CD4-positive, alpha-beta T cell (primary cell): ENCODE measurements at regions not wholly inside any gene's neighbourhood (a gene's known extent, or its start where the extent isn't known, plus 50 kb on each side); places are given as distances from the start of the nearest gene placed in this dataset.

Source experiments
- ATAC-seq: fragments of 200-7000 bp; cut with Tn5 transposase; one replicate; pipeline ENCODE4 v1.10.0; 2022; ENCODE audit warnings: mild to moderate bottlenecking; ENCODE audit not compliant: poor library complexity
- CTCF ChIA-PET: fragments of 350-600 bp; sonication (Branson Sonifier 250); formaldehyde crosslinking; loops from one replicate; lab custom pipeline; 2021; ENCODE audit warnings: antibody characterized with exemption, inconsistent platforms; lab: Charles Lee
- POLR2A ChIA-PET: fragments of 350-600 bp; sonication (Branson Sonifier 250); formaldehyde crosslinking; loops from one replicate; lab custom pipeline; 2021; ENCODE audit warnings: antibody characterized with exemption, inconsistent platforms; lab: Charles Lee
- DNase-seq, 14 experiments: peaks; one replicate each; pipeline ENCODE4 v3.0.0-alpha.2; 2013 to 2020; ENCODE audit warnings: mixed read lengths in 2 of 14
- H3K27ac ChIP-seq, 2 donors: one replicate each; pipeline versions ENCODE4 v1.5.1 to v1.7.0; 2013; ENCODE audit warnings: low read length in 2 of 2, low read depth in 1 of 2, mild to moderate bottlenecking in 1 of 2
- H3K27me3 ChIP-seq, 2 experiments: 1 replicate in 1 of 2; 2 replicates in 1 of 2; pipeline versions ENCODE4 v1.6.1 to v1.7.0; 2013; ENCODE audit warnings: low read length in 2 of 2, control low read depth in 1 of 2, mild to moderate bottlenecking in 1 of 2, moderate library complexity in 1 of 2; ENCODE audit not compliant: insufficient read depth in 2 of 2, control insufficient read depth in 1 of 2
- H3K36me3 ChIP-seq: one replicate; pipeline ENCODE4 v1.6.1; 2013; ENCODE audit warnings: low read length, control low read depth; ENCODE audit not compliant: insufficient read depth
- H3K4me1 ChIP-seq: one replicate; pipeline ENCODE4 v1.6.1; 2013; ENCODE audit warnings: low read length, control low read depth; ENCODE audit not compliant: insufficient read depth
- H3K4me3 ChIP-seq: one replicate; pipeline ENCODE4 v1.5.1; 2013; ENCODE audit warnings: mild to moderate bottlenecking, low read length, moderate library complexity
- H3K9me3 ChIP-seq, 2 experiments: 1 replicate in 1 of 2; 2 replicates in 1 of 2; pipeline versions ENCODE4 v1.6.1 to v1.7.0; 2013; ENCODE audit warnings: low read length in 2 of 2, mild to moderate bottlenecking in 2 of 2, control low read depth in 1 of 2, moderate library complexity in 1 of 2; ENCODE audit not compliant: control insufficient read depth in 1 of 2, insufficient read depth in 1 of 2
- H3K27ac Mint-ChIP-seq: one replicate; pipeline ENCODE4 v1.8.0; 2020; ENCODE audit warnings: mixed read lengths
- H3K27me3 Mint-ChIP-seq: one replicate; pipeline ENCODE4 v1.8.0; 2021; ENCODE audit warnings: mixed read lengths
- H3K36me3 Mint-ChIP-seq: one replicate; pipeline ENCODE4 v1.8.0; 2021; ENCODE audit warnings: low read depth, mixed read lengths
- H3K4me1 Mint-ChIP-seq: one replicate; pipeline ENCODE4 v1.8.0; 2021; ENCODE audit warnings: low read depth, mixed read lengths
- H3K4me3 Mint-ChIP-seq: one replicate; pipeline ENCODE4 v1.8.0; 2020; ENCODE audit warnings: mild to moderate bottlenecking, mixed read lengths
- H3K9me3 Mint-ChIP-seq: one replicate; pipeline ENCODE4 v1.8.0; 2020; ENCODE audit warnings: mixed read lengths
- CTCF ChIP-seq: fragments of 200-600 bp; IDR thresholded peaks from one replicate; pipeline ENCODE4 v1.8.0; 2022; ENCODE audit warnings: antibody characterized with exemption, mild to moderate bottlenecking
- intact Hi-C, 2 experiments: fragments of 100-400 bp; cut with DNase I in 1 of 2; cut with micrococcal nuclease in 1 of 2; formaldehyde crosslinking; loops; one replicate each; pipeline versions ENCODE4 v1.15.1 to v1.9.0; 2023 to 2025; cut with DNase I, micrococcal nuclease

GRCh38 chr2:6773694-6774044 is 92.0 kb downstream of the CMPK2 start:
- Mint-ChIP-seq H3K4me3 (no peak overlapping the region), H3K27ac (no peak overlapping the region), H3K9me3 (no peaks in the 10 kb centered on the region), H3K4me1 (peaks cover 14% of the 10 kb centered on the region), H3K27me3 (peaks cover 42% of the 10 kb centered on the region), H3K36me3 (no peaks in the 10 kb centered on the region)
- no peak for DNase-seq
- ATAC-seq = no peak
- H3K4me1 ChIP-seq = peaks cover 6% of the 10 kb centered on the region
- no peaks in the 10 kb centered on the region for H3K36me3 ChIP-seq
- no peak for TF ChIP-seq CTCF
- no peak overlapping the region for H3K27ac ChIP-seq
- ChIA-PET CTCF (no interaction called here), POLR2A (no interaction called here)
- H3K4me3 ChIP-seq = no peak overlapping the region
- intact Hi-C loops = no loop called here
- peaks cover 8 to 10% of the 10 kb centered on the region in 2 experiments for H3K27me3 ChIP-seq
- H3K9me3 ChIP-seq = no peaks in the 10 kb centered on the region

DNA sequence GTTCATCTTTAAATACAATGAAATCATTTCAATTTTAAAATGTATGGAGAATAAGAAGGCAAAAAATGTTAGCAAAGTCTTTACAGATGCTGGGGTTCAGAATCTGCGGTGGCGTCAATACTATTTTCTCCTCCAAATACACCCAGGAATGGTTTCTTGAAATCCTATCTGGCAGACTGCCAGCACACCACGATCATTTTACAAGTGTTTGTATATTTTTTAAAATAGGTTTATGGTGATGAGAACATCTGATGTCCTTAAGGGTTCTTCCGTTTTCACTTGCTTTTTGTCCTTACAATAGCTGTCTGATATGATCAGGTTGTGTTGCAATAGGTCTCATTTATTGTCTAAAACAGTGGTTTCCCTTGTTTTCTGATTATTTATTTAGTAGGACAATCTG is 89.6 kb downstream of the CMPK2 start:
- H3K4me1 Mint-ChIP-seq = peaks cover 19% of the 10 kb centered on the region
- CTCF ChIA-PET = no interaction called here
- H3K9me3 Mint-ChIP-seq = no peaks in the 10 kb centered on the region

DNA sequence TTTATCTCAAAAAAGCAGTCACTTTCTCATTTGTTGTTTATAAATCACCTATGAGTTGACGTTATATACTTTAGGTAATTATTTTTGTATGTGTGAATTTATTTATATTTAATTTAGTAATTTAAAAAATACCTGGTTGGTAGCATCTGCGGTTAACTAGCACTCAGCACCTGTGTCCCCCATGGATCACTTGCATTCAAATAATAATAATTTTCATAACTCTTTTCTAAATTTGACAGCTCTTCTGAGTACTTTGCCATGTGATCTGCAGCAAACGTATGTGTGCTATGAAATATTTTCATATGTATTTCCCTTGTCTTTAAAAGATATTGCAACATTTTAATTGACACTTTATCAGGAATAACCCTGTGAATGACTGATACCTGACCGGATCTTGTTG is 88.1 kb downstream of the CMPK2 start:
- peaks cover 6 to 8% of the 10 kb centered on the region in 2 experiments for H3K27me3 ChIP-seq
- CTCF ChIA-PET = no interaction called here
- POLR2A ChIA-PET = no interaction called here
- Mint-ChIP-seq H3K27ac (no peak overlapping the region), H3K27me3 (peaks cover 31% of the 10 kb centered on the region), H3K36me3 (no peaks in the 10 kb centered on the region), H3K4me1 (peaks cover 21% of the 10 kb centered on the region), H3K4me3 (no peak overlapping the region), H3K9me3 (no peaks in the 10 kb centered on the region)
- no peak overlapping the region for H3K27ac ChIP-seq
- ATAC-seq = no peak
- peaks cover 16% of the 10 kb centered on the region for H3K4me1 ChIP-seq
- no peak overlapping the region for H3K4me3 ChIP-seq
- no peaks in the 10 kb centered on the region for H3K36me3 ChIP-seq
- no peak for DNase-seq
- no peaks in the 10 kb centered on the region for H3K9me3 ChIP-seq
- no peak for TF ChIP-seq CTCF
- intact Hi-C loops = no loop called here

More for the DNA sequence above, 89.6 kb downstream of the CMPK2 start:
- no peak overlapping the region for H3K4me3 Mint-ChIP-seq
- Histone ChIP-seq H3K27me3 (peaks cover 8 to 10% of the 10 kb centered on the region in 2 experiments), H3K36me3 (no peaks in the 10 kb centered on the region), H3K27ac (no peak overlapping the region), H3K4me1 (peaks cover 11% of the 10 kb centered on the region), H3K9me3 (no peaks in the 10 kb centered on the region), H3K4me3 (no peak overlapping the region)
- no peaks in the 10 kb centered on the region for H3K36me3 Mint-ChIP-seq
- peaks cover 42% of the 10 kb centered on the region for H3K27me3 Mint-ChIP-seq
- intact Hi-C loops = no loop called here
- H3K27ac Mint-ChIP-seq = no peak overlapping the region
- POLR2A ChIA-PET = no interaction called here
- DNase-seq (no peak), ATAC-seq (no peak)
- TF ChIP-seq CTCF = no peak
